CD4-positive, alpha-beta T cell treated with Interleukin-17A for 1 hour (primary cell): ENCODE measurements at regions not wholly inside any gene's neighbourhood (a gene's known extent, or its start where the extent isn't known, plus 50 kb on each side); places are given as distances from the start of the nearest gene placed in this dataset.
A peak's percentile ranks its signal among the peaks of the same experiment; 100 is the strongest.

Experiments used
- DNase-seq: peaks from one replicate; pipeline ENCODE4 v3.0.0-alpha.2; 2020

GRCh38 chr10:91149550-91149949, 70.9 kb upstream of the PCGF5 start:
- DNase-seq = no peak

- no peak for DNase-seq
Observed at GRCh38 chr10:91150631-91151030, 69.8 kb upstream of the PCGF5 start.

GRCh38 chr10:91153508-91153907, 67.0 kb upstream of the PCGF5 start:
- DNase-seq = no peak

GRCh38 chr10:91154842-91155241, 65.6 kb upstream of the PCGF5 start:
- DNase-seq = no peak

- no peak for DNase-seq
Observed at GRCh38 chr10:91156196-91156595, 64.3 kb upstream of the PCGF5 start.

GRCh38 chr10:91159254-91159783, 61.1 kb upstream of the PCGF5 start:
- DNase-seq = no peak

- peak; percentile 17 for DNase-seq
Observed at GRCh38 chr10:91162050-91162494, 58.4 kb upstream of the PCGF5 start.

- peak; percentile 84 for DNase-seq
Observed at GRCh38 chr10:91162495-91163268, 57.8 kb upstream of the PCGF5 start.

- DNase-seq = peak; percentile 89
Observed at GRCh38 chr10:91163269-91163868, 57.1 kb upstream of the PCGF5 start.

- DNase-seq = peak; percentile 72
Observed at GRCh38 chr10:91163869-91164474, 56.5 kb upstream of the PCGF5 start.

- DNase-seq = peak; percentile 10
Observed at GRCh38 chr10:91164520-91165065, 55.9 kb upstream of the PCGF5 start.

- no peak for DNase-seq
Observed at GRCh38 chr10:91167406-91167805, 53.1 kb upstream of the PCGF5 start.

GRCh38 chr10:91170418-91170817, 50.0 kb upstream of the PCGF5 start:
- no peak for DNase-seq
